H1 (cell line): ENCODE measurements at regions not wholly inside any gene's neighbourhood (a gene's known extent, or its start where the extent isn't known, plus 50 kb on each side); places are given as distances from the start of the nearest gene placed in this dataset.

Experiments
- CTCF ChIA-PET: fragments of 300-600 bp; sonication (Branson Sonifier 250); formaldehyde crosslinking; loops from one replicate; lab custom pipeline; 2021; ENCODE audit not compliant: partially characterized antibody; lab: Charles Lee
- POLR2A ChIA-PET: fragments of 300-600 bp; sonication (Branson Sonifier 250); formaldehyde crosslinking; loops from one replicate; lab custom pipeline; 2021; ENCODE audit warnings: inconsistent platforms; ENCODE audit not compliant: partially characterized antibody; lab: Charles Lee
- DNase-seq, 2 experiments: peaks; one replicate each; pipeline versions ENCODE4 v3.0.0 to v3.0.0-alpha.2; 2010 to 2022; ENCODE audit warnings: low spot score in 2 of 2, low read depth in 1 of 2, mixed read lengths in 1 of 2
- FAIRE-seq: peaks from 2 replicates; lab custom pipeline; 2011; peaks lifted over from hg19 to GRCh38; lab: Jason Lieb, UNC
- H2AFZ ChIP-seq: 2 replicates; pipeline ENCODE4 v1.8.1; 2012; ENCODE audit warnings: low read length, inconsistent platforms
- H2AK5ac ChIP-seq: 2 replicates; pipeline ENCODE4 v1.6.1; 2013; ENCODE audit warnings: low read depth, low read length
- H2BK120ac ChIP-seq: replicated peaks from 2 replicates; pipeline ENCODE3; 2013; ENCODE audit warnings: low read depth, low read length, inconsistent platforms
- H2BK12ac ChIP-seq: 2 replicates; pipeline ENCODE4 v1.6.1; 2013; ENCODE audit warnings: low read depth, low read length
- H2BK15ac ChIP-seq: 2 replicates; pipeline ENCODE4 v1.6.1; 2013; ENCODE audit warnings: low read length
- H2BK20ac ChIP-seq: 2 replicates; pipeline ENCODE4 v1.6.1; 2013; ENCODE audit warnings: low read length
- H2BK5ac ChIP-seq: 2 replicates; pipeline ENCODE4 v1.6.1; 2013; ENCODE audit warnings: low read depth, low read length
- H3K14ac ChIP-seq: 2 replicates; pipeline ENCODE4 v1.6.1; 2013; ENCODE audit warnings: inconsistent platforms; ENCODE audit not compliant: insufficient read length
- H3K18ac ChIP-seq: 2 replicates; pipeline ENCODE4 v1.6.1; 2013; ENCODE audit warnings: low read length; ENCODE audit errors: extremely low read depth
- H3K23ac ChIP-seq: 2 replicates; pipeline ENCODE4 v1.6.1; 2013; ENCODE audit warnings: inconsistent platforms; ENCODE audit not compliant: insufficient read length
- H3K23me2 ChIP-seq: 2 replicates; pipeline ENCODE4 v1.6.1; 2013; ENCODE audit warnings: low read depth, low read length
- H3K27ac ChIP-seq: 2 replicates; pipeline ENCODE4 v1.6.1; 2011; ENCODE audit warnings: low read depth, low read length, inconsistent platforms
- H3K27me3 ChIP-seq, 4 experiments: replicated peaks in 1 of 4; 1 replicate in 1 of 4; 2 replicates in 3 of 4; pipeline versions ENCODE4 v1.6.1 to v1.8.1; 2011 to 2013; ENCODE audit warnings: low read length in 3 of 4, mild to moderate bottlenecking in 3 of 4, inconsistent platforms in 2 of 4, mixed read lengths in 2 of 4, moderate library complexity in 1 of 4; ENCODE audit not compliant: control insufficient read depth in 3 of 4, insufficient read depth in 3 of 4; ENCODE audit errors: extremely low read depth in 1 of 4
- H3K36me3 ChIP-seq, 4 experiments: 2 replicates each; pipeline versions ENCODE4 v1.6.1 to v1.8.1; 2011 to 2013; ENCODE audit warnings: mild to moderate bottlenecking in 4 of 4, low read length in 3 of 4, moderate library complexity in 2 of 4, control low read depth in 1 of 4, inconsistent platforms in 1 of 4; ENCODE audit not compliant: insufficient read depth in 4 of 4, control insufficient read depth in 2 of 4
- H3K4ac ChIP-seq: replicated peaks from 2 replicates; pipeline ENCODE3; 2013; ENCODE audit warnings: low read length, low read depth, mixed read lengths, inconsistent platforms; ENCODE audit not compliant: insufficient read length
- H3K4me1 ChIP-seq, 4 experiments: replicated peaks in 1 of 4; 1 replicate in 1 of 4; 2 replicates in 3 of 4; pipeline versions ENCODE4 v1.6.1 to v1.8.1; 2011 to 2013; ENCODE audit warnings: low read length in 3 of 4, inconsistent platforms in 2 of 4, mixed read lengths in 1 of 4; ENCODE audit not compliant: insufficient read depth in 4 of 4, control insufficient read depth in 3 of 4
- H3K4me2 ChIP-seq, 2 experiments: 2 replicates each; pipeline versions ENCODE4 v1.6.1 to v1.8.1; 2011 to 2013; ENCODE audit warnings: low read depth in 2 of 2, low read length in 2 of 2, control low read depth in 1 of 2, inconsistent platforms in 1 of 2, mild to moderate bottlenecking in 1 of 2; ENCODE audit not compliant: insufficient read depth in 1 of 2
- H3K4me3 ChIP-seq, 4 experiments: fragments of 200-600, 300-600 bp in 1 of 4; sonication (generic), shearing (Covaris generic), sonication (Bioruptor Twin) in 1 of 4; 2 replicates each; pipeline versions ENCODE4 v1.5.1 to v1.8.1; 2011 to 2016; ENCODE audit warnings: low read length in 4 of 4, low read depth in 3 of 4, control low read depth in 2 of 4, inconsistent platforms in 2 of 4, mild to moderate bottlenecking in 2 of 4, mixed read lengths in 1 of 4, moderate library complexity in 1 of 4; ENCODE audit not compliant: insufficient read depth in 2 of 4; ENCODE audit errors: extremely low read depth in 1 of 4
- H3K56ac ChIP-seq: replicated peaks from 2 replicates; pipeline ENCODE3; 2013; ENCODE audit warnings: low read depth, mild to moderate bottlenecking, mixed read lengths, low read length, inconsistent platforms; ENCODE audit not compliant: insufficient read length
- H3K79me1 ChIP-seq: 2 replicates; pipeline ENCODE4 v1.6.1; 2013; ENCODE audit warnings: low read depth, low read length, control low read depth
- H3K79me2 ChIP-seq, 2 experiments: 2 replicates each; pipeline versions ENCODE4 v1.6.1 to v1.8.1; 2012 to 2013; ENCODE audit warnings: low read length in 2 of 2, mild to moderate bottlenecking in 2 of 2, inconsistent platforms in 1 of 2; ENCODE audit not compliant: insufficient read depth in 2 of 2, control insufficient read depth in 1 of 2
- H3K9ac ChIP-seq, 4 experiments: replicated peaks in 1 of 4; 1 replicate in 1 of 4; 2 replicates in 3 of 4; pipeline versions ENCODE4 v1.6.1 to v1.8.1; 2011 to 2013; ENCODE audit warnings: low read depth in 3 of 4, low read length in 3 of 4, control low read depth in 2 of 4, mild to moderate bottlenecking in 2 of 4, moderate library complexity in 2 of 4, inconsistent platforms in 1 of 4; ENCODE audit errors: extremely low read depth in 1 of 4
- H3K9me3 ChIP-seq, 2 experiments: 2 replicates each; pipeline versions ENCODE4 v1.6.1 to v1.8.1; 2012 to 2013; ENCODE audit warnings: mild to moderate bottlenecking in 2 of 2, moderate library complexity in 2 of 2, control low read depth in 1 of 2, inconsistent platforms in 1 of 2, low read depth in 1 of 2, low read length in 1 of 2, mixed read lengths in 1 of 2; ENCODE audit not compliant: insufficient read depth in 2 of 2
- H4K20me1 ChIP-seq, 2 experiments: replicated peaks in 1 of 2; 2 replicates each; pipeline versions ENCODE3 to v1.8.1; 2011 to 2013; ENCODE audit warnings: inconsistent platforms in 2 of 2, low read length in 2 of 2, mild to moderate bottlenecking in 1 of 2; ENCODE audit not compliant: insufficient read depth in 2 of 2, control insufficient read depth in 1 of 2
- H4K5ac ChIP-seq: 2 replicates; pipeline ENCODE4 v1.6.1; 2013; ENCODE audit warnings: low read length, low read depth, mixed read lengths, inconsistent platforms; ENCODE audit not compliant: insufficient read length
- H4K8ac ChIP-seq: 2 replicates; pipeline ENCODE4 v1.8.0; 2013; ENCODE audit warnings: mild to moderate bottlenecking, moderate library complexity, low read length, inconsistent platforms; ENCODE audit not compliant: insufficient read depth; ENCODE audit errors: extremely low read depth
- H4K91ac ChIP-seq: replicated peaks from 2 replicates; pipeline ENCODE3; 2013; ENCODE audit warnings: low read length, mixed read lengths, inconsistent platforms; ENCODE audit not compliant: insufficient read length
- CBX5 ChIP-seq: fragments of 300-800, 300-1000 bp; sonication (generic); IDR thresholded peaks from 2 replicates; pipeline ENCODE4 v1.7.1; 2016; ENCODE audit warnings: antibody characterized with exemption, low read length, low read depth
- CREB1 ChIP-seq: IDR thresholded peaks from 2 replicates; pipeline ENCODE4 v1.6.1; 2012; ENCODE audit warnings: inconsistent platforms
- EP300 ChIP-seq, 2 experiments: IDR thresholded peaks; 1 replicate in 1 of 2; 2 replicates in 1 of 2; pipeline ENCODE4 v1.6.1; 2011 to 2012; ENCODE audit warnings: low read depth in 2 of 2, low read length in 2 of 2, mild to moderate bottlenecking in 2 of 2, borderline replicate concordance in 1 of 2, inconsistent platforms in 1 of 2, moderate library complexity in 1 of 2
- EZH2 ChIP-seq: fragments of 200-600 bp; sonication (generic); IDR thresholded peaks from 2 replicates; pipeline ENCODE4 v1.7.1; 2012; ENCODE audit warnings: low read depth, mild to moderate bottlenecking, moderate library complexity, low read length, inconsistent platforms; ENCODE audit not compliant: severe bottlenecking
- GABPA ChIP-seq: IDR thresholded peaks from 2 replicates; pipeline ENCODE4 v1.6.1; 2011; ENCODE audit warnings: mild to moderate bottlenecking, low read length, moderate library complexity, borderline replicate concordance; ENCODE audit not compliant: insufficient read depth
- POU5F1 ChIP-seq: IDR thresholded peaks from 2 replicates; pipeline ENCODE4 v1.6.1; 2011; ENCODE audit warnings: low read depth, mild to moderate bottlenecking, low read length, moderate library complexity
- RFX5 ChIP-seq: IDR thresholded peaks from 2 replicates; pipeline ENCODE4 v1.6.1; 2011; ENCODE audit warnings: low read depth, low read length, improper control_type of control experiment, borderline replicate concordance
- RXRA ChIP-seq: IDR thresholded peaks from 2 replicates; pipeline ENCODE4 v1.6.1; 2011; ENCODE audit warnings: low read depth, mild to moderate bottlenecking, low read length, moderate library complexity; ENCODE audit not compliant: insufficient read depth
- SAP30 ChIP-seq: fragments of 300-600 bp; sonication (generic); IDR thresholded peaks from 2 replicates; pipeline ENCODE4 v1.7.1; 2012; ENCODE audit warnings: low read length, moderate library complexity, mild to moderate bottlenecking, inconsistent platforms; ENCODE audit not compliant: insufficient read depth, insufficient replicate concordance
- WGBS, 2 experiments: shearing (Covaris generic) in 1 of 2; methylation state at CpG; one replicate each; pipeline versions ENCODE4 v1.1.6 to v1.1.7; 2013 to 2015; ENCODE audit warnings: low lambda C conversion rate in 2 of 2, mixed read lengths in 2 of 2, inconsistent platforms in 1 of 2, low coverage in 1 of 2, missing lambda C conversion rate in 1 of 2; ENCODE audit not compliant: insufficient replicate concordance in 2 of 2, insufficient coverage in 1 of 2, insufficient read length in 1 of 2; ENCODE audit errors: extremely low coverage in 1 of 2, missing lambda C conversion rate in 1 of 2; 5-methylcytosine and 5-hydroxymethylcytosine counted together

DNA sequence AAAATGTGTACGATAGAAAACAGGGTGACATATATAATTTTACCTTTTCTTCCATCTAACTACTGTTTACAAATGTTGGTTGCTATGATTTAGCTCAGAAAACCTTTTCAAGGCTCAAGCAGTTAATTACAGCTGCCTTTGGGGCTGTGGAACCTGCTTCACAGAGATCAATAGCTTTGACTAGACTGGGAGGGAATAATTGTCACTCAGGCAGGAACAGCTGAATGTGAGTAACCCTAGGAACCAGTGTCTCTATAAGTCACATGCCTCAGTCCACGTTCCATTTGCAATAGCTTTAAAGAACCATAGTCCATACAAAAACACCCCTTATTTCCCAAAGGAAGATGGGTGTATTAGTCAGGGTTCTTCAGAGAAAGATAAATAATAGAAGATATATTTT is 306.8 kb upstream of the ERCC4 start:
- POLR2A ChIA-PET: no interaction called here
- no peak overlapping the region for H2BK120ac ChIP-seq
- WGBS, 2 experiments: 92% methylated on average over 2 of the region's 2 CpGs; no CpG with 5 or more reads in 1 of the 2 experiments
- H3K4me3 ChIP-seq: no peak overlapping the region
- no peak overlapping the region for H2AFZ ChIP-seq
- TF ChIP-seq POU5F1 (no peak), SAP30 (no peak), RFX5 (no peak), EZH2 (no peak), EP300 (IDR thresholded peaks at IDR 0.05; ENCODE audit: borderline replicate concordance in 1 of 2, low read depth in 2 of 2, low read length in 2 of 2) (no peak), CREB1 (no peak), CBX5 (no peak), GABPA (no peak), RXRA (no peak)
- TF ChIP-seq, all 59 proteins: peak for 0
- H3K56ac ChIP-seq: no peak overlapping the region
- H3K9ac ChIP-seq: no peak overlapping the region
- no peak overlapping the region for H3K14ac ChIP-seq
- no peak overlapping the region for H3K4ac ChIP-seq
- no peak overlapping the region for H3K18ac ChIP-seq
- no peak overlapping the region for H3K27ac ChIP-seq
- H3K9me3 ChIP-seq: no peaks in the 10 kb centered on the region
- FAIRE-seq (no peak), DNase-seq (no peak)
- H4K8ac ChIP-seq: no peak overlapping the region
- peaks cover 2% of the 10 kb centered on the region; the same call in 1 of the 2 replicates for H3K23me2 ChIP-seq
- no peaks in the 10 kb centered on the region for H3K79me1 ChIP-seq
- H4K5ac ChIP-seq: no peak overlapping the region
- no peak overlapping the region for H2BK15ac ChIP-seq
- H3K23ac ChIP-seq: no peak overlapping the region
- no peak overlapping the region for H2BK12ac ChIP-seq
- CTCF ChIA-PET: no interaction called here
- no peaks in the 10 kb centered on the region for H4K20me1 ChIP-seq
- H3K79me2 ChIP-seq: no peaks in the 10 kb centered on the region
- H3K4me1 ChIP-seq: peaks cover 0 to 12% (median 7%) of the 10 kb centered on the region in 4 experiments; a peak in 5 of 7 replicates
- H3K36me3 ChIP-seq: no peaks in the 10 kb centered on the region
- no peak overlapping the region for H4K91ac ChIP-seq
- no peak overlapping the region for H2BK20ac ChIP-seq
- H3K27me3 ChIP-seq: no peaks in the 10 kb centered on the region
- H2AK5ac ChIP-seq: no peak overlapping the region
- H2BK5ac ChIP-seq: no peak overlapping the region
- no peak overlapping the region for H3K4me2 ChIP-seq
